ENCODE measurements at regions not wholly inside any gene's neighbourhood (a gene's known extent, or its start where the extent isn't known, plus 50 kb on each side); places are given as distances from the start of the nearest gene placed in this dataset.

DNA sequence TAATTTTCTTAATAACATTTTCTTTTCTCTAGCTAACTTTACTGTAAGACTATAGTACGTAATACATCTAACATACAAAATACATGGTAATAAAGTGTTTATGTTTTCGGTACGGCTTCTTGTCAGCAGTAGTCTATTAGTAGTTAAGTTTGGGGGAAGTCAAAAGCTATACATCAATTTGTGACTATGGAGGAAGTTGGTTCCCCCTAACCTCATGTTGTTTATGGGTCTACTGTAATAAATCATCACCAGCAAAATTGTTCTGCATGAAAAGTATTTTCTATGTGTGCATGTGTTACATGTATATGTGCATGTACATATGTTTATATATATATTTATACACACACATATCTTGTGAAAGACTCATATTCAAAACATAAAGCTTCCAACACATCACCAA is 303.0 kb downstream of the TRIB2 start:
- no peaks in the 10 kb centered on the region for H3K79me2 ChIP-seq (ENCODE audit: insufficient read depth, low read length)
- H3K4me2 ChIP-seq (ENCODE audit: low read depth, low read length) = no peak overlapping the region
- DNase-seq (ENCODE audit: low spot score) = no peak
- H3K4me1 ChIP-seq (ENCODE audit: insufficient read depth, low read length) = no peaks in the 10 kb centered on the region
- ChIA-PET CTCF (ENCODE audit: low intra/inter-chr PET ratio, low total read pairs) (no interaction called here), POLR2A (no interaction called here)
- no peaks in the 10 kb centered on the region for H4K20me1 ChIP-seq (ENCODE audit: insufficient read depth, low read length)
- H3K27me3 ChIP-seq (ENCODE audit: control insufficient read depth in 1 of 2, insufficient read depth in 2 of 2, low read length in 2 of 2) = no peaks in the 10 kb centered on the region
- H3K9me3 ChIP-seq (ENCODE audit: low read length) = no peaks in the 10 kb centered on the region
- H3K36me3 ChIP-seq (replicated peaks in 1 of 2; ENCODE audit: control insufficient read depth in 1 of 2, insufficient read depth in 2 of 2, low read length in 2 of 2) = no peaks in the 10 kb centered on the region
- H2AFZ ChIP-seq (ENCODE audit: low read length) = no peak overlapping the region
- BruUV-seq (replicated peaks) = no TSS peak
- 27% methylated on average over 3 of the region's 3 CpGs for WGBS (ENCODE audit: low lambda C conversion rate)
- no peak overlapping the region for H3K4me3 ChIP-seq (replicated peaks in 1 of 3; ENCODE audit: insufficient read depth in 1 of 3, low read depth in 2 of 3, low read length in 3 of 3)
- H3K27ac ChIP-seq (ENCODE audit: extremely low read length, insufficient read depth, low read length) = no peak overlapping the region
- no peak overlapping the region for H3K9ac ChIP-seq (ENCODE audit: insufficient read depth, low read depth, low read length)
- no peak for ATAC-seq
- no peak for FAIRE-seq
- in situ Hi-C loops (cut with HindIII; ENCODE audit: extremely low pct_ligation_motif_present, low pct_unique_long_range_greater_than_20kb) = no loop called here
- no peak for TF ChIP-seq MED1 (CRISPR knock-in tag; IDR thresholded peaks at IDR 0.05)
- no peak for TF ChIP-seq NKX3-1 (CRISPR knock-in tag; IDR thresholded peaks at IDR 0.05)
- TF ChIP-seq, protein P1, sequence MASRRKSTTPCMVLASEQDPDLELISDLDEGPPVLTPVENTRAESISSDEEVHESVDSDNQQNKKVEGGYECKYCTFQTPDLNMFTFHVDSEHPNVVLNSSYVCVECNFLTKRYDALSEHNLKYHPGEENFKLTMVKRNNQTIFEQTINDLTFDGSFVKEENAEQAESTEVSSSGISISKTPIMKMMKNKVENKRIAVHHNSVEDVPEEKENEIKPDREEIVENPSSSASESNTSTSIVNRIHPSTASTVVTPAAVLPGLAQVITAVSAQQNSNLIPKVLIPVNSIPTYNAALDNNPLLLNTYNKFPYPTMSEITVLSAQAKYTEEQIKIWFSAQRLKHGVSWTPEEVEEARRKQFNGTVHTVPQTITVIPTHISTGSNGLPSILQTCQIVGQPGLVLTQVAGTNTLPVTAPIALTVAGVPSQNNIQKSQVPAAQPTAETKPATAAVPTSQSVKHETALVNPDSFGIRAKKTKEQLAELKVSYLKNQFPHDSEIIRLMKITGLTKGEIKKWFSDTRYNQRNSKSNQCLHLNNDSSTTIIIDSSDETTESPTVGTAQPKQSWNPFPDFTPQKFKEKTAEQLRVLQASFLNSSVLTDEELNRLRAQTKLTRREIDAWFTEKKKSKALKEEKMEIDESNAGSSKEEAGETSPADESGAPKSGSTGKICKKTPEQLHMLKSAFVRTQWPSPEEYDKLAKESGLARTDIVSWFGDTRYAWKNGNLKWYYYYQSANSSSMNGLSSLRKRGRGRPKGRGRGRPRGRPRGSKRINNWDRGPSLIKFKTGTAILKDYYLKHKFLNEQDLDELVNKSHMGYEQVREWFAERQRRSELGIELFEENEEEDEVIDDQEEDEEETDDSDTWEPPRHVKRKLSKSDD (CRISPR knock-in tag; IDR thresholded peaks at IDR 0.05; ENCODE audit: low read depth) = no peak
- no peak for TF ChIP-seq PRDM4 (CRISPR knock-in tag; IDR thresholded peaks at IDR 0.05; ENCODE audit: borderline replicate concordance)
- intact Hi-C loops (cut with micrococcal nuclease; ENCODE audit: unreplicated experiment) = no loop called here

Data from HepG2 (cell line).